Calu3 (cell line): ENCODE measurements at regions not wholly inside any gene's neighbourhood (a gene's known extent, or its start where the extent isn't known, plus 50 kb on each side); places are given as distances from the start of the nearest gene placed in this dataset.

Experiments used
- BruUV-seq: library from RNA; stranded (reverse); fragments of 400-500 nt; replicated peaks from 2 replicates; lab custom pipeline; 2021; lab: Mats Ljungman, UMichigan
- CTCF ChIA-PET: fragments of 300-600 bp; sonication (Branson Sonifier 250); formaldehyde crosslinking; loops from one replicate; lab custom pipeline; 2022; ENCODE audit warnings: antibody characterized with exemption; lab: Charles Lee
- DNase-seq: peaks from one replicate; pipeline ENCODE4 v3.0.0; 2022
- H3K27ac Mint-ChIP-seq: one replicate; pipeline ENCODE4 v1.8.0; 2022; ENCODE audit warnings: mixed read lengths; ENCODE audit not compliant: unreplicated experiment
- H3K27me3 Mint-ChIP-seq: one replicate; pipeline ENCODE4 v1.8.0; 2022; ENCODE audit warnings: mixed read lengths; ENCODE audit not compliant: unreplicated experiment
- H3K36me3 Mint-ChIP-seq: one replicate; pipeline ENCODE4 v1.8.0; 2022; ENCODE audit warnings: mild to moderate bottlenecking, moderate library complexity, mixed read lengths; ENCODE audit not compliant: insufficient read depth, unreplicated experiment
- H3K4me1 Mint-ChIP-seq: one replicate; pipeline ENCODE4 v1.8.0; 2022; ENCODE audit warnings: mild to moderate bottlenecking, low read depth, mixed read lengths; ENCODE audit not compliant: unreplicated experiment
- H3K4me3 Mint-ChIP-seq: one replicate; pipeline ENCODE4 v1.8.0; 2022; ENCODE audit warnings: mild to moderate bottlenecking, low read depth, moderate library complexity, mixed read lengths; ENCODE audit not compliant: unreplicated experiment
- H3K9me3 Mint-ChIP-seq: one replicate; pipeline ENCODE4 v1.8.0; 2022; ENCODE audit warnings: low read depth, mixed read lengths; ENCODE audit not compliant: unreplicated experiment
- intact Hi-C: fragments of 100-400 bp; cut with micrococcal nuclease; formaldehyde crosslinking; loops from one replicate; pipeline ENCODE4 v1.10.0; 2022; ENCODE audit not compliant: unreplicated experiment
- TF ChIP-seq, protein P1 (sequence below): fragments of 200-600 bp; IDR thresholded peaks from one replicate; pipeline ENCODE4 v1.8.0; 2022; ENCODE audit warnings: antibody characterized with exemption; ENCODE audit not compliant: unreplicated experiment

DNA sequence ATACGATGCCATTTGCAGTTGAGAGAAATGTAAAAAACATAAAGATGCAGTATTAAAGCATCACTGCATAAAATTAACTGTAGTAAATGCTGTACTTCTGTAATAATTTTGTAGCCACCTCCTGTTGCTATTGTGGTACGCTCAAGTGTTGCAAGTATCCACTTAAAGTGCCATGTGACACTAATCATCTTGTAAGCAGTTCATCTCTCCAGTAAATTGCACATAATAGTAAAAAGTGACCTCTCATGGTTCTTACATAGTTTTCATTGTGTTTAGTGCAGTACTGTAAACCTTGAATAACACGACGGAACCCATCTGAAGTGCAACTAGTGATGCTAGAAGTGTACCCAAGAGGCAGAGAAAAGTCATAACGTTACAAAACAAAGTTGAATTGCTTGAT, 190.1 kb upstream of the VGLL2 start:
- H3K4me1 Mint-ChIP-seq: peaks cover 9% of the 10 kb centered on the region
- CTCF ChIA-PET: no interaction called here
- BruUV-seq: no TSS peak
- H3K4me3 Mint-ChIP-seq: no peak overlapping the region
- H3K9me3 Mint-ChIP-seq: no peaks in the 10 kb centered on the region
- H3K27ac Mint-ChIP-seq: no peak overlapping the region
- no peaks in the 10 kb centered on the region for H3K36me3 Mint-ChIP-seq
- H3K27me3 Mint-ChIP-seq: peaks cover 25% of the 10 kb centered on the region
- no peak for DNase-seq
- intact Hi-C loops: no loop called here
- TF ChIP-seq, protein P1, sequence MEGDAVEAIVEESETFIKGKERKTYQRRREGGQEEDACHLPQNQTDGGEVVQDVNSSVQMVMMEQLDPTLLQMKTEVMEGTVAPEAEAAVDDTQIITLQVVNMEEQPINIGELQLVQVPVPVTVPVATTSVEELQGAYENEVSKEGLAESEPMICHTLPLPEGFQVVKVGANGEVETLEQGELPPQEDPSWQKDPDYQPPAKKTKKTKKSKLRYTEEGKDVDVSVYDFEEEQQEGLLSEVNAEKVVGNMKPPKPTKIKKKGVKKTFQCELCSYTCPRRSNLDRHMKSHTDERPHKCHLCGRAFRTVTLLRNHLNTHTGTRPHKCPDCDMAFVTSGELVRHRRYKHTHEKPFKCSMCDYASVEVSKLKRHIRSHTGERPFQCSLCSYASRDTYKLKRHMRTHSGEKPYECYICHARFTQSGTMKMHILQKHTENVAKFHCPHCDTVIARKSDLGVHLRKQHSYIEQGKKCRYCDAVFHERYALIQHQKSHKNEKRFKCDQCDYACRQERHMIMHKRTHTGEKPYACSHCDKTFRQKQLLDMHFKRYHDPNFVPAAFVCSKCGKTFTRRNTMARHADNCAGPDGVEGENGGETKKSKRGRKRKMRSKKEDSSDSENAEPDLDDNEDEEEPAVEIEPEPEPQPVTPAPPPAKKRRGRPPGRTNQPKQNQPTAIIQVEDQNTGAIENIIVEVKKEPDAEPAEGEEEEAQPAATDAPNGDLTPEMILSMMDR: no peak

DNA sequence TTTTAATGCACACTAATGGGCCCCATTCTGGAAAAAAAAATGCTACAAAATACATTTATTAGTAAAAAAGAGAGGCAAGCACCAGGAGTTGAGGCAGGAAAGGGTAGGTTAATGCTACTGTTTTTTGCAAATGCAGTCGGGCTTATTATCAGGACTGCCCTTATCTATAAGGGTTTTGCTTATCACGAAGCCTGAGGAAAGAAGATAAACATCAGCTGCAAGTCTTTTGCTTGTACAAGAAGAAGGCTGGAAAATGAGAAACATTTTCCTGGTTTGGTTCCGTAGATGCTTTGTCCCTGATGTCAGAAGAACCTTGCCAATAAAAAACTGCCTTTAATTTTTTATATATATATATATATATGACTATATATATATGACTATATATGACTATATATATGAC, 189.3 kb upstream of the VGLL2 start:
- H3K4me1 Mint-ChIP-seq: peaks cover 9% of the 10 kb centered on the region
- CTCF ChIA-PET: no interaction called here
- peaks cover 25% of the 10 kb centered on the region for H3K27me3 Mint-ChIP-seq
- H3K27ac Mint-ChIP-seq: no peak overlapping the region
- H3K36me3 Mint-ChIP-seq: no peaks in the 10 kb centered on the region
- DNase-seq: no peak
- intact Hi-C loops: no loop called here
- no TSS peak for BruUV-seq
- TF ChIP-seq, protein P1: no peak
- H3K4me3 Mint-ChIP-seq: no peak overlapping the region
- H3K9me3 Mint-ChIP-seq: no peaks in the 10 kb centered on the region

DNA sequence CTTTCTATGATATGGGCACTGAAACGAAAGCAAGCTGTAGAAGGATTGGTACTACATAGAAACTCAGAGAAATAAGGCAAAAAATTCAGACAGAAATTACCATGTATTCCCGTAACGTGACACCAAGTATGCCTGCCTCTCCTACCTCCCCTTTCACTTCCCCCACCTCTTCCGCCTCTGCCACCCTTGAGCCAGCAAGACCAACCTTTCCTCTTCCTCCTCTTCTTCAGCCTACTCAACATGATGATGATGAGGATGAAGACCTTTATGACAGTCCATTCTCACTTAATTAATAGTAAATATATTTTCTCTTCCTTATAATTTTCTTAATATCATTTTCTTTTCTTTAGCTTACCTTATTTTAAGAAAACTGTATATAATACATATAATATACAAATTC, 188.1 kb upstream of the VGLL2 start:
- no peaks in the 10 kb centered on the region for H3K36me3 Mint-ChIP-seq
- no peak overlapping the region for H3K27ac Mint-ChIP-seq
- H3K4me1 Mint-ChIP-seq: peaks cover 9% of the 10 kb centered on the region
- no peak overlapping the region for H3K4me3 Mint-ChIP-seq
- CTCF ChIA-PET: no interaction called here
- H3K27me3 Mint-ChIP-seq: peaks cover 25% of the 10 kb centered on the region
- BruUV-seq: no TSS peak
- intact Hi-C loops: no loop called here
- no peaks in the 10 kb centered on the region for H3K9me3 Mint-ChIP-seq
- TF ChIP-seq, protein P1: no peak
- DNase-seq: no peak

DNA sequence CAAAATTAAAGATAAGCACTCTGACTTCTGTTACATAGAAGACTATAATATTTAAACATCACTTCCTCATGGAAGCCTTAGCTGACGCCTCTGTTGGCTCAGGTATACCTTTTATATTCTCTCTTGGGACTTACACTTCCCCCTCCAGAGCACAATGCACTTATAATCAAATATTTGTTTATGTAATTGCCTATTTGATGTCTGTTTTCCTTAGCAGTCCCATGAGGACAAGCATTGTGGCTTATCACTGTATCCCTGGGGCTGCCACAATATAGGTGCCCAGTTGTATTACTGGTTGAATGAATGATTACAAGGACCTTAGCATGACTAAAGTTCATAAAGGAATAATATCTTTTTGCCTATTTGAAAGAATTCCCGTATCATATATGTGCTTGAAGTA, 186.7 kb upstream of the VGLL2 start:
- TF ChIP-seq, protein P1: no peak
- H3K4me3 Mint-ChIP-seq: no peak overlapping the region
- BruUV-seq: no TSS peak
- H3K27me3 Mint-ChIP-seq: peaks cover 24% of the 10 kb centered on the region
- DNase-seq: no peak
- CTCF ChIA-PET: no interaction called here
- H3K4me1 Mint-ChIP-seq: peaks cover 9% of the 10 kb centered on the region
- H3K9me3 Mint-ChIP-seq: no peaks in the 10 kb centered on the region
- intact Hi-C loops: no loop called here
- no peak overlapping the region for H3K27ac Mint-ChIP-seq
- no peaks in the 10 kb centered on the region for H3K36me3 Mint-ChIP-seq

DNA sequence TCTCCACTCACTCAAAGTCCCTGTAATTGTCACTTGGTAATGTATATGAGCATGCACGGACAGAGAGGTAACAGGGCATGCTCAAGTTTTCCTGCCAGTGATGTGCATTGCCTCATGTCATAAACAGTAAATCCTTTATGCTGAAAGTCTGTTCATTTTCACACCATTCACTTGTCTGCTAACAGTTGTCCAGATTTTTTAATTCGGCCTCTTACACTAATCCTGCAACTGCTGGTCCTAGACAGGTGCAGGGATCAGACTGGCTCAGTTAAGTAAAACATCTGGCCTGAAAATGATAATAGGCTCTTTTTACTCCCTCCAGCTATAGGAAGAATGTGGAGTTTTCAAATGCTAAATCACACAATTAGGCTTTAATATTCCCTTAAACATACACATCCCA, 185.4 kb upstream of the VGLL2 start:
- H3K4me3 Mint-ChIP-seq: no peak overlapping the region
- H3K9me3 Mint-ChIP-seq: no peaks in the 10 kb centered on the region
- intact Hi-C loops: no loop called here
- CTCF ChIA-PET: no interaction called here
- TF ChIP-seq, protein P1: no peak
- no peaks in the 10 kb centered on the region for H3K4me1 Mint-ChIP-seq
- no TSS peak for BruUV-seq
- H3K36me3 Mint-ChIP-seq: no peaks in the 10 kb centered on the region
- peaks cover 11% of the 10 kb centered on the region for H3K27me3 Mint-ChIP-seq
- H3K27ac Mint-ChIP-seq: no peak overlapping the region
- no peak for DNase-seq
